Sigmoid colon (tissue), 6 donors: ENCODE measurements at regions not wholly inside any gene's neighbourhood (a gene's known extent, or its start where the extent isn't known, plus 50 kb on each side); places are given as distances from the start of the nearest gene placed in this dataset.
A peak's percentile ranks its signal among the peaks of the same experiment; 100 is the strongest.
"Not testable (repeated sequence)": the region's sequence is repeated elsewhere in the genome, so short reads cannot be mapped to it uniquely, and the experiment has no call there.

ENCODE experiments used
- DNase-seq: peaks from one replicate; pipeline ENCODE4 v3.0.0-alpha.2; 2019
- H3K27ac ChIP-seq, 4 donors: fragments of 200-600 bp; sonication (generic); one replicate each; pipeline ENCODE4 v1.5.1; 2016 to 2019; ENCODE audit warnings: mild to moderate bottlenecking in 1 of 4
- H3K27me3 ChIP-seq, 3 donors: fragments of 200-600 bp; sonication (generic); one replicate each; pipeline ENCODE4 v1.5.1; 2019; ENCODE audit warnings: mild to moderate bottlenecking in 1 of 3
- H3K36me3 ChIP-seq, 4 donors: fragments of 200-600 bp; sonication (generic); one replicate each; pipeline ENCODE4 v1.5.1; 2016 to 2019
- H3K4me1 ChIP-seq, 4 donors: fragments of 200-600 bp; sonication (generic); one replicate each; pipeline ENCODE4 v1.5.1; 2017 to 2019
- H3K4me3 ChIP-seq, 4 donors: fragments of 200-600 bp; sonication (generic); one replicate each; pipeline ENCODE4 v1.5.1; 2017 to 2019; ENCODE audit warnings: mild to moderate bottlenecking in 2 of 4, moderate library complexity in 1 of 4
- H3K9me3 ChIP-seq, 4 donors: fragments of 200-600 bp in 3 of 4; sonication (generic) in 3 of 4; one replicate each; pipeline versions ENCODE4 v1.5.1 to v1.6.1; 2013 to 2019
- EP300 ChIP-seq, 4 donors: sonication (generic); formaldehyde crosslinking; IDR thresholded peaks; one replicate each; pipeline ENCODE4 v1.6.1; 2017; ENCODE audit warnings: antibody characterized with exemption in 4 of 4
- POLR2A ChIP-seq, 2 donors: fragments of 450-650 bp; IDR thresholded peaks; one replicate each; pipeline ENCODE4 v1.6.1; 2016; ENCODE audit warnings: antibody characterized with exemption in 2 of 2, mild to moderate bottlenecking in 2 of 2, moderate library complexity in 2 of 2
- POLR2AphosphoS5 ChIP-seq, 4 donors: sonication (generic); formaldehyde crosslinking; IDR thresholded peaks; one replicate each; pipeline ENCODE4 v1.6.1; 2017; ENCODE audit warnings: antibody characterized with exemption in 4 of 4
- WGBS, 2 donors: extraction: QIAGEN DNeasy Blood & Tissue Kit; methylation state at CpG; one replicate each; pipeline ENCODE4 v1.1.7; 2013; 5-methylcytosine and 5-hydroxymethylcytosine counted together
- intact Hi-C: fragments of 100-400 bp; cut with DNase I; formaldehyde crosslinking; loops from one replicate; pipeline ENCODE4 v1.15.1; 2023
- TF ChIP-seq, protein P1 (sequence below), 4 experiments: fragments of 450-650 bp in 3 of 4; fragments of 200-600 bp in 1 of 4; IDR thresholded peaks; one replicate each; pipeline ENCODE4 v1.5.1; 2016 to 2019; ENCODE audit warnings: antibody characterized with exemption in 4 of 4, mild to moderate bottlenecking in 3 of 4, moderate library complexity in 2 of 4
- donor health status: healthy with polysubstance abuse.
- donor health status: healthy.

DNA sequence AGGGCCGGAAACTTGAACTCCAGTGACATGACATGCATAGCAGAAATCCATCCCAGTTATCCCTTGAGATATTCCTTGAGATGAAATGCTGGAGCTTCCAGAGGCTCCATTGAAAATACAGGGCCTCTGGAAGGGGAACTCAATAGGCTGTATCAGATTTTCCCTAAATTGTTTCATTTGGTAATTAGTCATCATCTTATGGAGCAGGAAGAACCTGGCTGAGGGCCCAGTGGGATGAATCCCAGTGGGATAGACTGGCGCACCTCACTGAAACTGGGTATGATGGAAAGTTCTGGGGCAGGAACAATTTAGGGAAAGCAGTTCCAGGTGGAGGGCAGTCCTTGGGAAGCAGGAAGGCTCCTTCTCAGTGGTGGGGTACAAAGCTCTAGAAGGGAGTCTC, 307.8 kb upstream of the DIPK2B start:
- intact Hi-C loops = loop anchor here (5.0 kb wide), 1 partner anchor 61 kb away; no protein-coding TSS in a partner anchor

DNA sequence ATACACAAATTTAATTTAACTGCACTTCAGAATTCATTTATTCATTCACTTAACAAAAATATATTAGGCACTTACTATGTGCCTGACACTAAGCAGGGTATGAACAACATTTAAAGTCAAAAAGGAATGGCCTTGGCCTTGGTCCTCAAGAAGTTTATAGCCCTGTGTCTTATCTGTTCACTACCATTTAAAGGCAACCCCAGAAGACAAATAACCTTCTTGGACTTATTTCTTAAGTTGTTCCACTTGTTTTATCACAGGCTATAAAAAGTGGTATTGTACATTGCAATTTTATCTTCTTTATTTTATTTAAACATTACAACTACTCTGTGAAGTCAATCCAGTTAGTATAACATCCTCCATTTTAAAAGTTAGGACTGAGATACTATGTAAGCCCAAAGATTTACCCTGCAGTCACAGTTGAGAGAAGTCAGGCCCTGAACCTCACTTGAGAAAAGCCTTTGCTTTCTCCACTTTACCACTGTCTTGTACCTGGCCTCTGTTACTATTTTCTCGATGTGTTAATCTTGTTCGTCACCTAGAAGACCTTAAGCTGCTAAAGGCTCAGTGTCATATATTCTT, 305.6 kb upstream of the DIPK2B start:
- Histone ChIP-seq H3K27me3 (no peaks in the 10 kb centered on the region), H3K4me3 (no peak overlapping the region), H3K36me3 (no peaks in the 10 kb centered on the region), H3K9me3 (no peaks in the 10 kb centered on the region), H3K27ac (peak overlapping the region; percentile 66 to 80 (median 73)), H3K4me1 (peaks cover 0 to 36% (median 6%) of the 10 kb centered on the region in 4 donors)
- DNase-seq = no peak
- intact Hi-C loops = loop anchor here (5.0 kb wide), 1 partner anchor 59 kb away; no protein-coding TSS in a partner anchor
- 12 to 62% methylated on average over 2 of the region's 2 CpGs for WGBS, 2 donors
- TF ChIP-seq, protein P1, sequence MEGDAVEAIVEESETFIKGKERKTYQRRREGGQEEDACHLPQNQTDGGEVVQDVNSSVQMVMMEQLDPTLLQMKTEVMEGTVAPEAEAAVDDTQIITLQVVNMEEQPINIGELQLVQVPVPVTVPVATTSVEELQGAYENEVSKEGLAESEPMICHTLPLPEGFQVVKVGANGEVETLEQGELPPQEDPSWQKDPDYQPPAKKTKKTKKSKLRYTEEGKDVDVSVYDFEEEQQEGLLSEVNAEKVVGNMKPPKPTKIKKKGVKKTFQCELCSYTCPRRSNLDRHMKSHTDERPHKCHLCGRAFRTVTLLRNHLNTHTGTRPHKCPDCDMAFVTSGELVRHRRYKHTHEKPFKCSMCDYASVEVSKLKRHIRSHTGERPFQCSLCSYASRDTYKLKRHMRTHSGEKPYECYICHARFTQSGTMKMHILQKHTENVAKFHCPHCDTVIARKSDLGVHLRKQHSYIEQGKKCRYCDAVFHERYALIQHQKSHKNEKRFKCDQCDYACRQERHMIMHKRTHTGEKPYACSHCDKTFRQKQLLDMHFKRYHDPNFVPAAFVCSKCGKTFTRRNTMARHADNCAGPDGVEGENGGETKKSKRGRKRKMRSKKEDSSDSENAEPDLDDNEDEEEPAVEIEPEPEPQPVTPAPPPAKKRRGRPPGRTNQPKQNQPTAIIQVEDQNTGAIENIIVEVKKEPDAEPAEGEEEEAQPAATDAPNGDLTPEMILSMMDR (IDR thresholded peaks at IDR 0.05) = no peak
- TF ChIP-seq POLR2A (IDR thresholded peaks at IDR 0.05) (no peak), EP300 (IDR thresholded peaks at IDR 0.05) (peak; percentile 2 to 49 (median 20)), POLR2AphosphoS5 (IDR thresholded peaks at IDR 0.05) (peak; percentile 49 to 82 (median 76))

More for the DNA sequence above, 307.8 kb upstream of the DIPK2B start:
- H3K4me1 ChIP-seq = peaks cover 0 to 41% (median 7%) of the 10 kb centered on the region in 4 donors
- H3K27ac ChIP-seq = peak overlapping the region in 3 of 4 donors; percentile 66 to 80 (median 78)
- H3K27me3 ChIP-seq = no peaks in the 10 kb centered on the region
- no peaks in the 10 kb centered on the region for H3K9me3 ChIP-seq
- H3K36me3 ChIP-seq = no peaks in the 10 kb centered on the region
- H3K4me3 ChIP-seq = no peak overlapping the region
- WGBS, 2 donors = 85 to 90% methylated on average over 2 of the region's 2 CpGs
- no peak for DNase-seq
- TF ChIP-seq EP300 (IDR thresholded peaks at IDR 0.05) (no peak), POLR2A (IDR thresholded peaks at IDR 0.05) (no peak), POLR2AphosphoS5 (IDR thresholded peaks at IDR 0.05) (no peak)
- TF ChIP-seq, protein P1 (IDR thresholded peaks at IDR 0.05) = no peak

- 0 to 65% methylated on average over 1 of the region's 1 CpG for WGBS, 2 donors
These were observed 304.5 kb upstream of the DIPK2B start for GRCh38 chrX:45505214-45505613.

DNA sequence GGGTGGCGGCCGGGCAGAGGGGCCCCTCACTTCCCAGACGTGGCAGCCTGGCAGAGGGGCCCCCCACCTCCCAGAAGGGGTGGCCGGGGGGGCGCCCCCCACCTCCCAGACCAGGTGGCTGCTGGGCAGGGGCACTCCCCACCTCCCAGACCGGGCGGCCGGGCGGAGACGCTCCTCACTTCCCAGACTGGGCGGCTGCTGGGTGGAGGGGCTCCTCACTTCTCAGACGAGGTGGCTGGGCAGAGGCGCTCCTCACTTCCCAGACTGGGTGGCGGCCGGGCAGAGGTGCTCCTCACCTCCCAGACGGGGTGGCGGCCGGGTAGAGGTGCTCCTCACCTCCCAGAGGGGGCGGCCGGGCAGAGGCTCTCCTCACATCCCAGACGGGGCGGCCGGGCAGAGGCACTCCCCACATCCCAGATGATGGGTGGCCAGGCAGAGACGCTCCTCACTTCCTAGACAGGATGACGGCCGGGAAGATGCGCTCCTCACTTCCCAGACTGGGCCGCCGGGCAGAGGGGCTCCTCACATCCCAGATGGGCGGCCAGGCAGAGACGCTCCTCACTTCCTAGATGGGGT, 303.2 kb upstream of the DIPK2B start:
- intact Hi-C loops, H3K27me3 ChIP-seq, DNase-seq, H3K36me3 ChIP-seq, H3K27ac ChIP-seq, H3K9me3 ChIP-seq, H3K4me3 ChIP-seq: not testable (repeated sequence)
- 91 to 97% methylated on average over 31 of the region's 31 CpGs for WGBS, 2 donors
- peaks cover 0 to 36% (median 6%) of the 10 kb centered on the region in 4 donors for H3K4me1 ChIP-seq

More at GRCh38 chrX:45505214-45505613, 304.5 kb upstream of the DIPK2B start:
- DNase-seq = no peak
- no peaks in the 10 kb centered on the region for H3K9me3 ChIP-seq
- H3K4me3 ChIP-seq = no peak overlapping the region
- TF ChIP-seq, protein P1 (IDR thresholded peaks at IDR 0.05) = no peak
- no peak for TF ChIP-seq EP300 (IDR thresholded peaks at IDR 0.05)
- no peak for TF ChIP-seq POLR2A (IDR thresholded peaks at IDR 0.05)
- no peak for TF ChIP-seq POLR2AphosphoS5 (IDR thresholded peaks at IDR 0.05)
- intact Hi-C loops = loop anchor here (5.0 kb wide), 1 partner anchor 58 kb away; no protein-coding TSS in a partner anchor
- peaks cover 0 to 36% (median 6%) of the 10 kb centered on the region in 4 donors for H3K4me1 ChIP-seq
- no peaks in the 10 kb centered on the region for H3K27me3 ChIP-seq
- H3K36me3 ChIP-seq = no peaks in the 10 kb centered on the region
- H3K27ac ChIP-seq = peak overlapping the region in 3 of 4 donors; percentile 66 to 80 (median 78)

- Histone ChIP-seq H3K4me3 (no peak overlapping the region), H3K27ac (no peak overlapping the region), H3K36me3 (no peaks in the 10 kb centered on the region), H3K9me3 (no peaks in the 10 kb centered on the region), H3K27me3 (no peaks in the 10 kb centered on the region), H3K4me1 (peaks cover 0 to 23% (median 4%) of the 10 kb centered on the region in 4 donors)
- TF ChIP-seq POLR2AphosphoS5 (IDR thresholded peaks at IDR 0.05) = no peak
- TF ChIP-seq, protein P1 (IDR thresholded peaks at IDR 0.05) = no peak
- no peak for TF ChIP-seq EP300 (IDR thresholded peaks at IDR 0.05)
- no peak for TF ChIP-seq POLR2A (IDR thresholded peaks at IDR 0.05)
- no peak for DNase-seq
- 11 to 54% methylated on average over 2 of the region's 2 CpGs for WGBS, 2 donors
- intact Hi-C loops = no loop called here
These were observed 301.7 kb upstream of the DIPK2B start for GRCh38 chrX:45502396-45502795.
